Hepatocyte (in vitro differentiated cells): ENCODE measurements at regions not wholly inside any gene's neighbourhood (a gene's known extent, or its start where the extent isn't known, plus 50 kb on each side); places are given as distances from the start of the nearest gene placed in this dataset.

Experiments
- CTCF ChIP-seq: fragments of 200-600 bp; sonication (generic); IDR thresholded peaks from 2 replicates; pipeline ENCODE4 v1.5.1; 2016; ENCODE audit warnings: antibody characterized with exemption, mild to moderate bottlenecking; ENCODE audit not compliant: poor library complexity
- EZH2 ChIP-seq: fragments of 200-600 bp; sonication (generic); IDR thresholded peaks from 2 replicates; pipeline ENCODE4 v1.6.1; 2016; ENCODE audit warnings: antibody characterized with exemption, mild to moderate bottlenecking, borderline replicate concordance
- EZH2phosphoT487 ChIP-seq: fragments of 200-600 bp; sonication (generic); IDR thresholded peaks from one replicate; pipeline ENCODE4 v1.6.1; 2018; ENCODE audit warnings: antibody characterized with exemption, mild to moderate bottlenecking, low read depth, moderate library complexity; ENCODE audit not compliant: unreplicated experiment, severe bottlenecking

GRCh38 chr16:5571446-5571845, 473.9 kb upstream of the EEF2KMT start:
- TF ChIP-seq CTCF (no peak), EZH2 (no peak), EZH2phosphoT487 (no peak)
